ENCODE measurements at regions not wholly inside any gene's neighbourhood (a gene's known extent, or its start where the extent isn't known, plus 50 kb on each side); places are given as distances from the start of the nearest gene placed in this dataset.

- H3K27me3 ChIP-seq (ENCODE audit: control insufficient read depth in 2 of 2, insufficient read depth in 2 of 2, low read length in 2 of 2): no peaks in the 10 kb centered on the region
- H3K27ac ChIP-seq (ENCODE audit: insufficient read depth, low read depth, low read length): no peak overlapping the region
- H3K4me3 ChIP-seq (replicated peaks in 1 of 3; ENCODE audit: insufficient read depth in 1 of 3, low read depth in 1 of 3, low read length in 3 of 3): no peak overlapping the region
- dilution Hi-C loops (cut with MboI; ENCODE audit: extremely low pct_ligation_motif_present, low sequenced_read_pairs) (no loop called here), intact Hi-C loops (cut with micrococcal nuclease) (no loop called here)
- no peak overlapping the region for H3K4me2 ChIP-seq (ENCODE audit: insufficient read depth, low read length)
- FAIRE-seq (no peak), DNase-seq (ENCODE audit: low read depth, low spot score) (no peak)
- ChIA-PET POLR2A (no interaction called here), CTCF (interaction anchor here (0.8 to 1.2 kb wide), 2 partner anchors 9 to 23 kb away, joined by 3 read pairs; no protein-coding TSS in a partner anchor)
- H3K4me1 ChIP-seq (ENCODE audit: control insufficient read depth, extremely low read depth, insufficient read depth, low read length): no peaks in the 10 kb centered on the region
- TF ChIP-seq MAX (IDR thresholded peaks at IDR 0.05; ENCODE audit: insufficient read depth, insufficient read length) (no peak), POLR2AphosphoS5 (IDR thresholded peaks at IDR 0.05; ENCODE audit: insufficient read depth, low read depth, low read length) (no peak), POLR2A (IDR thresholded peaks at IDR 0.05; ENCODE audit: low read depth, low read length) (no peak), GATA2 (IDR thresholded peaks at IDR 0.05; ENCODE audit: insufficient read depth, insufficient read length, low read depth, low read length) (no peak), JUN (IDR thresholded peaks at IDR 0.05; ENCODE audit: borderline replicate concordance, insufficient read depth, insufficient read length, low read depth) (no peak), CTCF (IDR thresholded peaks at IDR 0.05; ENCODE audit: extremely low read depth in 1 of 2, insufficient read depth in 1 of 2, low read depth in 1 of 2, low read length in 2 of 2) (no peak), EZH2 (IDR thresholded peaks at IDR 0.05; ENCODE audit: borderline replicate concordance, low read depth, low read length, severe bottlenecking) (no peak), MYC (IDR thresholded peaks at IDR 0.05; ENCODE audit: low read depth, low read length) (no peak), FOS (IDR thresholded peaks at IDR 0.05; ENCODE audit: borderline replicate concordance, insufficient read depth, low read length) (no peak)
- no peaks in the 10 kb centered on the region for H3K79me2 ChIP-seq (ENCODE audit: control insufficient read depth, insufficient read depth, low read length)
- no peaks in the 10 kb centered on the region for H4K20me1 ChIP-seq (replicated peaks; ENCODE audit: control insufficient read depth, extremely low read depth, insufficient read depth, low read length)
- BruUV-seq (replicated peaks): no TSS peak
- no peak overlapping the region for H3K9ac ChIP-seq (replicated peaks; ENCODE audit: extremely low read depth, insufficient read depth, low read length)
- H2AFZ ChIP-seq (ENCODE audit: low read depth, low read length): no peak overlapping the region
- no peaks in the 10 kb centered on the region for H3K9me1 ChIP-seq (replicated peaks; ENCODE audit: control insufficient read depth, extremely low read depth, insufficient read depth, low read length)
- no peaks in the 10 kb centered on the region for H3K36me3 ChIP-seq (ENCODE audit: control insufficient read depth in 2 of 2, extremely low read depth in 1 of 2, insufficient read depth in 2 of 2, low read length in 2 of 2)
- no peaks in the 10 kb centered on the region for H3K9me3 ChIP-seq (replicated peaks; ENCODE audit: control insufficient read depth, insufficient read depth, low read length)
Measured at GRCh38 chr4:17370818-17371217, 141.1 kb downstream of the QDPR start.
